Prostate gland (tissue), 2 donors: ENCODE measurements at regions not wholly inside any gene's neighbourhood (a gene's known extent, or its start where the extent isn't known, plus 50 kb on each side); places are given as distances from the start of the nearest gene placed in this dataset.

Experiments
- POLR2A ChIP-seq: fragments of 450-650 bp; IDR thresholded peaks from one replicate; pipeline ENCODE4 v1.6.1; 2016; ENCODE audit warnings: antibody characterized with exemption, mild to moderate bottlenecking
- POLR2AphosphoS5 ChIP-seq: sonication (generic); formaldehyde crosslinking; IDR thresholded peaks from one replicate; pipeline ENCODE4 v1.6.1; 2017; ENCODE audit warnings: antibody characterized with exemption
- TF ChIP-seq, protein P1 (sequence below), 4 experiments: fragments of 200-600 bp in 2 of 4; fragments of 450-650 bp in 2 of 4; sonication (generic) in 2 of 4; IDR thresholded peaks; 1 replicate in 3 of 4; 2 replicates in 1 of 4; pipeline ENCODE4 v1.5.1; 2016 to 2019; ENCODE audit warnings: antibody characterized with exemption in 4 of 4, mild to moderate bottlenecking in 2 of 4, moderate library complexity in 2 of 4

DNA sequence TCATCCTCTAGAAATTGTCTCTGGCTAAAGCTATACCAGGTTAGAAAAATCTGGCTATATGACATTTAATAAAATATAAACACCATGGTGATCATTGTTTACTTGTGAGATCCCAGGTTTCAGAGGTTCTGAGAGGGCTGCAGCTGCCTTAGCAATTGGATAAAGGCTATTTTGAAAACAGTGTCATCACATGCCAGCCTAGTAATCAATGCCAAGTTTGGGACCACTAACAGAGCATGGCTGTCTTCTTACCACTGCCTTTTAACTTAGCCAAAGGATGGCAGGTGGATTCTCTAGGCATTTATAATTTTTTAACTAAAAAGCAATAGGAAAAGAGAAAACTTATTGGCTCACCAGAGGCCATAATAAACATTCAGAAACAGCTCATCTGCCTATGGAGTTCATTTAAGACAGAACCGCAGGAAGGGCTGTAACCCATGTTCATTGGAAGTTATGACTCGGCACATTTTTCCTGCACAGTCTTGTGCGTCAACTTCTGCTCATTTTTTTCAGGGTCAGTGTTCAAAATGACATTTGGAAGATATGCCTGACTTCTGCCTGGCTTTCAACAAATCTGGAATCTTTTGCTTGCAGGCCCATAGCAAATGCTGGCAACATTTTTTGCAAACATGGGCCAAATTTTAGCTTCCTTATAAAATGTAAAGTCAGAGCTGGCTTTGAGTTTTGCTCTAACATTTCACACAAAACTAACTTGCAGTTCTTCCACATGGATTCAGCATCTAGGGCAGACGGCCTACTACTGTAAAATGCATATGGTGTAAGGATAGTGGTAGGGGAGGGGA, 476.0 kb upstream of the TBL1XR1 start:
- TF ChIP-seq POLR2A (no peak), POLR2AphosphoS5 (no peak)
- TF ChIP-seq, protein P1, sequence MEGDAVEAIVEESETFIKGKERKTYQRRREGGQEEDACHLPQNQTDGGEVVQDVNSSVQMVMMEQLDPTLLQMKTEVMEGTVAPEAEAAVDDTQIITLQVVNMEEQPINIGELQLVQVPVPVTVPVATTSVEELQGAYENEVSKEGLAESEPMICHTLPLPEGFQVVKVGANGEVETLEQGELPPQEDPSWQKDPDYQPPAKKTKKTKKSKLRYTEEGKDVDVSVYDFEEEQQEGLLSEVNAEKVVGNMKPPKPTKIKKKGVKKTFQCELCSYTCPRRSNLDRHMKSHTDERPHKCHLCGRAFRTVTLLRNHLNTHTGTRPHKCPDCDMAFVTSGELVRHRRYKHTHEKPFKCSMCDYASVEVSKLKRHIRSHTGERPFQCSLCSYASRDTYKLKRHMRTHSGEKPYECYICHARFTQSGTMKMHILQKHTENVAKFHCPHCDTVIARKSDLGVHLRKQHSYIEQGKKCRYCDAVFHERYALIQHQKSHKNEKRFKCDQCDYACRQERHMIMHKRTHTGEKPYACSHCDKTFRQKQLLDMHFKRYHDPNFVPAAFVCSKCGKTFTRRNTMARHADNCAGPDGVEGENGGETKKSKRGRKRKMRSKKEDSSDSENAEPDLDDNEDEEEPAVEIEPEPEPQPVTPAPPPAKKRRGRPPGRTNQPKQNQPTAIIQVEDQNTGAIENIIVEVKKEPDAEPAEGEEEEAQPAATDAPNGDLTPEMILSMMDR (IDR thresholded peaks at IDR 0.05), result no peak
